GM19452 (cell line): ENCODE measurements at regions not wholly inside any gene's neighbourhood (a gene's known extent, or its start where the extent isn't known, plus 50 kb on each side); places are given as distances from the start of the nearest gene placed in this dataset.
"Not testable (repeated sequence)": the region's sequence is repeated elsewhere in the genome, so short reads cannot be mapped to it uniquely, and the experiment has no call there.

Experiments used
- ATAC-seq: cut with Tn5 transposase; IDR thresholded peaks from one replicate; pipeline ENCODE4 v1.9.1; 2021; ENCODE audit not compliant: unreplicated experiment

DNA sequence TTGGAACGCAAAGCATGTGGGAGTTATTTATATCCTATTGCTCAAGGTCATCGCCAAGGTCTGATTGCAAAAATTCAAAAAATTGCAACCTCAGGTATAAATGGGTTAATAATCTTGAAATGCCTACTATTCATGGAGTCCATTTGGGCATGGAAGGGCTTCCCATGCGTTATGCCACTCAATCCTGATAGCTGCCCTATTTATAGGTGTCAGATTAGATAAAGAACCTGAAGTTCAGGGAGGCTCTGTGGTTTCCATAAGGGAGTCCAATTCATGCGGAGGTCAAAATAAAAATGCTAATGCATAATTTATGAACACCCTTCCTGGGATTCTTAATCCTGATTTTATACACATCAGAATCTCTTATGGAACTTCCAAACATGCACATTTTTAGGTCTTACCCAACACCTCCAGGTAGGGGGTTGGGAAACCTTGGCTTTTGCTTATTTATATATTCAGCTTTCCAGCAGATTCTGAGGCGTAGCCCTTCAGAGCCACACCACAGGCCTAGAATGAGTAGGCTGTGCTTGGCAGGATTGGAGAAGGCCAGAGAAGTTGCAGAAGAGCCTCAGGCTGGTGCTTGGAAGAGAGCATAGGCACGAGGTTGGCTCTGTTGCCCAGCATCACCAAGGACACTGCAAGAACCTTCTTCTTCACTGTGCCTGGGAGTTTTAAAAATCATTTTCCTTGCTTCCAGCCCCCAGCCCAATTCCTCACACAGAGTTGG is 324.4 kb upstream of the CFAP20DC start:
- no peak for ATAC-seq

DNA sequence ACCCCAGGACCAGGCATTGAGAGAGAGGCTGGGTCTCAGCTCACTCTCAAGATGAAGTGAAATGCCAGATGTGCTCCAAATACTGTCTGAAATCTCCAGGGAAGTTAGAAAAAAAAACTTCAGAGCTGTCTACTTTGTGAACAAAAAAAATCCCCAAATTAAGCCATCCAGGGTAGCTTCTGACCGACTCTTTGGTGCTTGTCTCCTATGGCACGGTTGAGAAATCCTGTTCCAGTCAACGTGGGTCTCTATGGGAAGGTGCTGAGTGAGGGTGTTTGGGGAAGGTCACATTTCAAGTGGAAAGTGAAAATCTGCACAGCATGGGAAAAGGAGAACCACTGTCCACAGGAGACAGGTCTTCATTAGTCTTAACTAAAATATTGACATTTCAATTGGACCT is 322.5 kb upstream of the CFAP20DC start:
- no peak for ATAC-seq

DNA sequence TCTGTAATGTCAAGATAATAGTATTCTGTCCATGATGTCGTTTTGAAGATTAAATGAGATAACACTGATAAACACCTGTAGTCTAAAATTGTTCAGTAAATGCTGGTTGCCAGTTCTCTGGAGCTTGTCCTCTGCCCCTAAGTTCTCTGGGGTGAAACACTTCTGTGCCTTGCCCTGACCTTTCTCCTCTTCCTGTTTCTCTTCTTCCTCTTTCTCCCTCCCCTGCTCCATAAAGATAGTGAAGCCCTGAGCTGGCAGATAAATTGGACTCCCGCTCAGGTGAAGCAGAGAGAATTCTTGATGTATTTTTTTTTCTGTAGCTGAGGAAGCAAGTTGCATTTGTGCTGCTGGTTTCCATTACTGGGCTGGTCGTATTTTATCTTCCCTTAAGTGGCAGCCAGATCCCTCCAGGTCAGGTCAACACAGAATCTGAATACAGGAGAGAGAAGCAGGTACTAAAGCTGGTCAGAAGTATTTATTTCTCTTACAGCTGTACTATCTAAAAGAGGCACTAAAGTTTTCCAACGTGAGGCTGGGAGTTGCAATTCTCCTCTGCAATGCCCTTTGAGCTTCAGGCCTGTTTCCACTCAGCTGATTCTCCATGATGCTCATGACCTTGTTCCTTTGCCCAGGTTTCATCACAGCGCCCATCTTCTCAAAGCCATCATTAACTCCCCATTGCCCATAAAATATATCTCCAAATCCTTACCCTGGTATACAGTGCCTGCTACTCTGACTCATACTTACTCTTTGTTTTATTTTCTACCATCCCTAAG is 319.3 kb upstream of the CFAP20DC start:
- no peak for ATAC-seq

DNA sequence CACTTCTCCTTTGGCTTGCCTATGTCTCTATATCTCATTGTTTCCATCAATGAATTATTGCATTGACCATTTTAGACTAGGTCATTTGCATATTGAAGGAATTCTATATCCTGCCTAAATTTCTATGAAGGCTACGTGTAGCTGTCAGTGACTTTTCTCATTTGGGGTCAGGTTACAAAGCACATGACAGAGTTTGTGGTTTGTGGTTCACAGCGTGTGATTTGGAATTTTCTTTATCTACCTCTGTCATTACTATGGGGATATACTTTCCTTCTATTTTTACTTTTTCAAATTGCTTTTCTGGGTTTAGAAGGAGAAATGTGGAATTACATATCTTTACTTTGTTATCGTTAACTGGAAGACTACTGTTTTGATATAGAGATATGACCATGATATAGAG is 317.3 kb upstream of the CFAP20DC start:
- ATAC-seq: no peak

DNA sequence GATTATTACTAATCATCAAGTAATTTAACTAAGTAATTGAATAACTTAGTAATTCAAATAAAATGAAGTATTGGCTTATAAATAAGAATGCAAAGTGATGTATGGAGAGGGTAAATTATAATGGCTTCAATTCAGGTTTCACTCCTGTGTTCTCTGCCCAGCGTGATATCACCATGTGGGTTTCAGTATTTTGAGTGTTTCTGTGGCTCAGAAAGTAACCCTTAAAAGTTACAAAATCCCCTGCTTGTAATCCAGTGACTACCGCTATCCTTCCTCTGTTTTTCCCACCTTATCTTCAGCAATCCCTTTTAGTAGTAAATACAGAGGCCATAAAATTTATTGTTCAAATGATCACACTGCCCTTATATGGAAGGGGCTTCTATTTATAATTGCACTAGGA is 316.4 kb upstream of the CFAP20DC start:
- no peak for ATAC-seq

DNA sequence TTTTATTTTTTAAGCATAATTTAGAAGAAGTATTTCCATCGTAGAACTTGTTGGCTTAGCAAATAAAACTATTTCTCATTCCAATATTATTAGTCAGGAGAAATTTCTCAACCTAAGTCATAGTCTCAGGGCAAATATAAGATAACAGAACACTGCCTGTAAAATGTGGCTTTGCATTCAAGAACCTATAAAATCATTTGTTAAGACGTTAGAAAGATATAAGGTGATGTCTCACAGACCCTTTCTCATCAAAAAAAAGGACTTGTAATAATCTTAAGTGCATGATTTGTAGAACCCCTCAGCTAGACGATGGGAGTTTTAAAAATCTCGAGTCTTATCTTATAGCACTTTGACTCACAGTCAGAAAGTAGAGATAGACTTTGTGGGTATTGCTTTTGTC is 314.7 kb upstream of the CFAP20DC start:
- no peak for ATAC-seq

DNA sequence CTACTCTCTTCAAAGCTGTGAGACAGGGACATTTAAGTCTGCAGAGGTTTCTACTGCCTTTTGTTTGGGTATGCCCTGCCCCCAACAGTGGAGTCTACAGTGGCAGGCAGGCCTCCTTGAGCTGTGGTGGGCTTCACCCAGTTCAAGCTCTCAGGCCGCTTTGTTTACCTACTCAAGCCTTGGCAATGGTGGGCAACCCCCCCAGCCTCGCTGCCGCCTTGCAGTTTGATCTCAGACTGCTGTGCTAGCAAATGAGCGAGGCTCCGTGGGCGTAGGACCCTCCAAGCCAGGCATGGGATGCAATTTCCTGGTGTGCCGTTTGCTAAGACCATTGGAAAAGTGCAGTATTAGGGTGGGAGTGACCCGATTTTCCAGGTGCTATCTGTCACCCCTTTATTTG is 310.5 kb upstream of the CFAP20DC start:
- ATAC-seq: not testable (repeated sequence)

DNA sequence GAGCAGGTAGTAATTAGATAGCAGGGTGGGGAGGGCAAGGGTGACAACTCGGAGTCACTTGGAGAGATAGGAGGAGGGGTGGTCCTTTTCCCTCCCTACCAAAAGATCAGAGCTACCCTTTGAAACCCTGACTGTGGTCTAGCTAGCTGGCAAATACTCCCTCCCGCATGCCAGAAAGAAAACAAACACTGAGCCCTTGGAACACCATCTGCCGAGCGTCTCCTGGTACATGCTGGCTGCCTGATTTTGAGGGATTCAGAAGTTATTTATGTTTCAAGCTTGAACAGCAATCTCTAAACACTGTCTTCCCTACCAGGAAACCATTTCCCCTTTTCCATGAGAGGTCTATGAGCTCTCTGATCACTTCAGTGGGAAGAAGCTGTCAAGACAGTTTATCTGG is 291.6 kb upstream of the CFAP20DC start:
- ATAC-seq: no peak

DNA sequence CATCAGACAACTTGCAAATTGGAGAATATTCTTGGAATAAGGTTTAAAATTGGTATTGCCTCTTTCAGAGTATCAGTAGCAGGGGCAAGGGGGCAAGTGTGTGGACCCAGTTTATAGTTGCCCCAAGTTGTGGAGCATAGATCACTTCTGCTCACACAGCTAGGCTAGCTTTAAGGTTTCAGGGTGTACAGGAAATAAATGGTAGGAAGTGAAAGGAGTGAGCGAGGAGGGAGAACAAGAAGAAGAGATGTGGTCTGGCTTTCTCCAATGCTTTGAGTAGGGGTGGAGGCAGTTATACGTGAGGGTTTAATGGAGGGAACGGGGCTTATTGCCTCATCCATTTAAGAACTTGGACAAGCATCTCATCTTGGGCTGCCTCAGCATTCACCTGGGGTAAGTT is 290.0 kb upstream of the CFAP20DC start:
- no peak for ATAC-seq

DNA sequence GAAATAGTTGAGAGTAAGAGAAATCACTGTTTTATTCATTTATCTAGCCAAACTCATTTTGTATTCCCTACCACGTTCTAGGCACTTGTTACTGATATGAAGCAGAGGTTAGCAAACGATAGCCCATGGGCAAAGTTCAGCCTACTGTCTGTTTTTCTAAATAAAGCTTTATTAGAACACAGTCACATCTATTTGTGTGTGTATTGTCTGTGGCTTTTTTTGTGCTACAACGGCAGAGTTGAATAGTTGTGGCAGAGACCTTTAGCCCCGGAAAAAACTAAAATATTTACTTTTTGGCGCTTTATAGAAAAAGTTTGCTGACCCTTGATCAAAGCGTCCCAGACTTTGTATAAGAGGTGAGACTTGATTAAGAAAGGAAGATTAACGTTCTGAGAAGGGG is 289.1 kb upstream of the CFAP20DC start:
- no peak for ATAC-seq

DNA sequence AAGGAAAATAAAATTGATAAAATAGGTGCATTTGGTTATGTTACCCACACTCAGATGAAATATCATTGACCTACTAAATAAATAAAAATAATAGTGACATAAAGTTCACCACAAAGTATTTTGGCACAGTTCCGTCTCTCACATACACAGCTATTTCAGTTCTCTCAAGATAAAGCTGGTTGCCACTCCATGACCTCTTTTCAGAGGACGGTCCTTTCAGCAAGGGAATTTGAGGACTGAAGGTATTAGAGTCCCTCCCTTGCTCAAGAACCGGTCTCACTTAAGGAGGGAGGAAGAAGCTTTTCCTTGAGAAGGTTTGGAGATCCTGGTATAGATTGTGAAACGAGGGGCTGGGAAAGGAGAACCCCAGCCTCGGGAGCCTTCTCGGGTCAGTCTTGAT is 285.5 kb upstream of the CFAP20DC start:
- ATAC-seq: no peak

DNA sequence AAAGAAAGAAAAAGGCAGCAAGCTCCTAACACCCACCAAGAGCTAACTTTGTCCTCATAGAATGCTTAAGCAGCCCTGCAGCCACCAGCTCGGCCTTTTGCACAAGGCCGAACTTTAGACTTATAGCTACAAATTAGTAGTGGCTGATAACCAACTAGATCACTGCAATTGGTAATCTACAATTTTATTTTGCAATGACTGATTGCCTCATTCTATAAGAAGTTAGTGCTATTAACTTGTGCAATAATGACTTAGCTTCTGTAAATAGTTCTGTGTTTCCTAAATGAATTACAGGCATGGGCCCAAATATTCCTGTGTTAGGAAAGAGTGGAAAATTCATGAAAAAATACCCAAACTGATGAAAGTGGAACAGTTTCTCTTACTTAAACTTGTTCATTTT is 284.8 kb upstream of the CFAP20DC start:
- ATAC-seq: no peak

DNA sequence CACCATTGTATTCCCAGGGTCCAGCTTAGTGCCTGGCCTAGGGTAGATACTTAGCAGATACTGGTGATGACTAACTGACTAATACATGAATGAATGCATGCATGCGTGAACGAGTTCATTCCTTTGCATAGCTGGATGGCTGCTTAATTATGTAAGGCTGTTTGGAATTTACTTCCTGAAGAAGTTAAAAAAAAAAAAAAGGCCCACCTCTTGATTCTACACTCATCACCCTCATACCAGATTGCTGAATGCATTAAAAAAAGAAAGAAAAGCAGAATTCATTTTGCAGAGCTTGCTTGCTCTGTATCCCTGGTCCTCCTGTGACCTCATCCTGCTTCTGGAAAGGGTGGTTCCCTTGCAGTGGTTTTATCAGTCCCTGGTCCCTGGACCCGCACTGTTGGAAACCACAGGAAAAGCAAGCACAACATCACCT is 277.6 kb upstream of the CFAP20DC start:
- no peak for ATAC-seq

DNA sequence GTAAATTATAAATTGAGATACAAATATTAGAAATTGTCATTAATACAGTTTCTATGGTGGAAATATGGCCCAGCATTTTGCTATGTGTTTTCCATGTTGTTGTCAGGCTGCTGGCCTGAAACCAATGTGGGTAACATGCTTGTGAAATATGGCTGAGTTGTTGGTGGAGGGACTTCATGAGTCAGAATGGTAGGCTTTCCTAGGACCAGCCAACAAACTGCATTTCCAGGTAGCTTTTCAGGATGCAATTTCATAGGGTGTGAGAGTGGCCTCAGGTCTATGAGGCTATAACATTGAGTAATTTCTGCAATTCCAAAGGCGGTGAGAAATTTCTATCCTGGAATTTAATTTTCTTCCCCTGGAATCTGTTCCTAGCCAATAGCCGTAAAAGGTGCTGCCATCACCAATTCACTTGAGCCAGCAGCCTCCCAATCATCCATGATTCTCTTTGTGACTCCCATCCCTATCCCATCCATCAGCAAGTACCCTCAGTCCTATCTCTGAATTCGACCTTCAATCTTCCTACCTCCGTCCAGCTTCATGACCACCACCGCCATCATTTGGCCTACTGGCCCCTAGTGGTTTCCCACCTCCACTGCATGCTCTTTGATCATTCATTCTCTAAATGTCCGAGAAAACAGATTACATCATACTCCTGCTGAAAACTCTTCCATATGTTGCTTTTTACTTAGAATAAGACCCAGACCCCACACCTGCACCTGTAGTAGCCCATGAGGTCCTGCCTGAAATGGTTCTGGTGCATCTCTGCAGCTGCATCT is 276.6 kb upstream of the CFAP20DC start:
- ATAC-seq: no peak

DNA sequence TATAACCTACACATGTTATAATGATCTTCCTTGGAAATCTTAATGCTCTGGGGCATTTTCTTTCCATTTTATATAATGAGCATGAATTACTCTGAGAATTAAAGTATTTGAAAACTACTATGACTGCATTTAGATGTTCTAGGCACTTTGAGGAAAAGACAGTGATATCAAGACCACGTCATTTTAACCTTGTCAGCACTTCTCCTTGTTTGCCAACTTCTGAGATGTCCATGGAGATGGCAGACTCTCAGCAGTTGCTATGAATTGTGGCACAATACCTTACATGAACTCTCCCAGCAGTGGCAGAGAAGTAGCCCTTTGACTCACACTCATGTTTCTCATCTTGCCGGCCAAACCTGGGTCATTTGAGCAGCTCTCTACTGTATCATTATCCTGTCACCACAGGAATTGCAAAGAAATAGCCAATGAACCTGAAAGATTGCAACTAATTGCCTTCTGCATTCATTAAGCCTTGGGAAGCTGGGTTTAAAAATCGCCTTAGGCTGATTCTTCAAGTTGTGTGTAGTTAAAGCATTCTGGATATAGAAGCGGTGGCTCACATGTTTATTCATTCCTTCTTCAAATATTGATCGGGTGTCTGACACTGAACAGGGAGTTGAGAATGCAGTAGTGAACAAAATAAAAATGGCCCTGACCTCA is 272.2 kb upstream of the CFAP20DC start:
- ATAC-seq: no peak

DNA sequence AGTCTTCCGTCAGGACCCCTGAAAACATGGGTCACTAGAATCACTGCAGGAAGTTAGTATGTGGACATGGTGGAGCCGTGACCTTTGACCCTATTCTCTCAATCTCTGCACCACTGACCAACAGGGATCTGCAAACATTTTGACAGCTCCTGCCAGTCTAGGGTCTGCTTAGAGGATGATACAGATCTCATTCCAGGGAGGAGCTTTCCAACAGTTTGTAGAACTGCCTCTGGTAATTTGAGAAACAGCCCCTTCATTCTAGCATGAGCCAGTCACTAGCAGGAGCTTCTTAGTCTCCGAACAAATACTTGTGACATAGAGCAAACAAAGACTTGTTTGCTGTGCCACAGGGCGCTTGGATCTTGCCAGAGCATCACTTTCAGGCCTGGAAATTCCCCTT is 270.3 kb upstream of the CFAP20DC start:
- ATAC-seq: no peak

DNA sequence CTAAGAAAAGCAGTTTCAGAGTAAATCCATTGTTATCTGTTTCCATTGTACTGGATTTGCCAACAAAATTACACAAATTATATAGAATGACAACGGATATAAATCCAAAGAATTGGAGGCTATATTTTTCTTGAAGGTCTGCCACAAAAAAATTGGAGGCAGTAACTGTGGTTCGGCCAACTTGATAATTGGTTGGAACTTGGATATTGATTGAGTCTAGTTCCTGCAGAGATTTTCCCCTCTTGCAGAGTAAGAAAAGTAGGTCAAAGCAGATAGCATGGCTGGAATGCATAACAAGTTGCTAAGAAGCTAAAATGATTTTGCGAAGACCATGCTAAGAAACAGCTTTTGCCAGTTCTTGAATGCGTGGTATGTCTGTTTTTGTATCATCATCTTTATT is 269.6 kb upstream of the CFAP20DC start:
- no peak for ATAC-seq

DNA sequence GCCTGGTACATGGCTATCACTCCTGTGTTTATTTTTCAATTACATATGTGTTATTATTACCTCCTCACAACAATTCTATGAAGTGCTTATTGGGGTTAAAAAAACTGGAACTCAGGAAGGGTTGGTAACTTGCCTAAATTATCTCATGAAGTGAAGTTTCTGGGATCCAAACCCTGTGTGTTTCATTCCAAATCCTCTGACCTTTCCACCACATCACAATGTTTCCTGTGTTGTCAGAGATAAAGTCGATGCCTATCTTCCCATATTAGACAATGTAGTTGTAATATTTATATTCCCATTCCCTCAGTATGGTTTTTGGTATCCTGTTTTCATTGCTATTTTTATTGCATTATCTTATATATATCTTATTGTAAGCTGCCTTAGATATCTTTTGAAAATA is 269.1 kb upstream of the CFAP20DC start:
- ATAC-seq: no peak

DNA sequence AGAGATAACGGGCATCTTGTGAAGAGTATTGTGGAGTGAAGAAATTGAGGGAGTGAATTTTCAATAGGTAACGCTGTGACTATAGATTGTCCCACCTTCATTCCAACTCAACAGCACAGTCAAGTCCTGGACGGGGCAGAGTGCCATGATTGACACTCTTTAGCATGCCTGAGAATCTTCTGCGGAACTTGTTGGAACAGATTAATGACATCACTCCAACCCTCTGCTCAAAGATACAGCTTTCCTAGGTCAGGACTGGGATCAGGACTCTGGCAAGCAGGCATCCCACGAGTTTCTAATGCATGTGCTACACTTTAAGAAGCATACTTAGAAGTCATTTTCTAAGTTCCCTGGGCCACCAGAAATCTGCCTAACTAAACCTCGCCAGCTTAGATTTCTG is 267.6 kb upstream of the CFAP20DC start:
- ATAC-seq: no peak

DNA sequence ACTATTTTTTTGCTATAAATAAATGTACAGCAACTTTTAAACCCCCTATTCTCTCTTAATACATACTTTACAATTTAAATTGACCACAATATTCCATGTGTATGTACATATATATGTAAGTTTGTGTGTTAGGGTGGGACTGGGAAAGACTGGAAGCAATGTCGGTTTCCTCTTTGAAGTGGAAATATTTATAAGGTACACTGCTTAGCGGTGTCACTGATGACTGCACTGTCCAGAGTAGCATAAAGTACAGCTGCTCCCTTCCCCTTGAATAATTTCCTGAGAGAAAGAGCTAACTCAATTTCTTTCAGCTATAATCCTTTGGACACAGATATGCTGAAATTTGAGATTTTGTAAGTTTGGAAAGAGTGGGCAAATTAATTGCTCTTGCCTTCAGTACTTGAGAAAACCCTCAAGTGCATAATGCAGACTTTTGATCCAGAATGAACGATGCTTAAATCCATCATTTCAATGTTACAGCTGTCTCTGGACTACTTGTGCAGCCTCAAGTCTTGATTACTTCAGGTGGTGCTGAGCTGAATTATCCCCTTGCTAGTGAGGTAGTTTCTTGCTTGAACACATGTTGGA is 267.0 kb upstream of the CFAP20DC start:
- ATAC-seq: no peak

DNA sequence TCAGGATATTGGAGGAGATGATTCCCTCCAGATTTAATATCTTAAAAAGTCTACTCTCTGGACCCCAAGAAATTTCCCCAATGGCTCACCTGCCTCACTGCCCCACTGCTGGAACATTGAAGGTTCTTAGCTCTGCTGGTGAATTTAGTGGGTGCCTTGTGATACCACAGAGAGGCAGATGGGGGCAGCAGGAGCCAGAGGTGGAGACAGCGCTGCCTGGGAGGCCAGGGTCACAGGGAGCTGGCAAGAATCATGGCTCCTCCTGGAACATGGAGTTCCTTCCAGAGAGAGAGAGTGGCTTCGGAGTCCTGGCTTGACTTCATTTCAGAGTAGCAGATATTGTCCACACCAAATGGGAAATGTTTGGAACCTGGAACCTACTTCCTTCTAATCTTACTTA is 263.5 kb upstream of the CFAP20DC start:
- ATAC-seq: peak; percentile 84
